Activated B cell treated with CpG ODN at 0.5 μM for 24 hours (primary cell): ENCODE measurements at regions not wholly inside any gene's neighbourhood (a gene's known extent, or its start where the extent isn't known, plus 50 kb on each side); places are given as distances from the start of the nearest gene placed in this dataset.

Experiments used
- ATAC-seq: fragments of 200-7000 bp; cut with Tn5 transposase; one replicate; pipeline ENCODE4 v1.10.0; 2021; ENCODE audit warnings: low read depth, mild to moderate bottlenecking, moderate library complexity
- CTCF ChIA-PET: fragments of 350-600 bp; sonication (Branson Sonifier 250); formaldehyde crosslinking; loops from one replicate; lab custom pipeline; 2021; ENCODE audit warnings: antibody characterized with exemption; lab: Charles Lee
- POLR2A ChIA-PET: fragments of 350-600 bp; sonication (Branson Sonifier 250); formaldehyde crosslinking; loops from one replicate; lab custom pipeline; 2021; ENCODE audit warnings: antibody characterized with exemption; lab: Charles Lee
- DNase-seq: peaks from one replicate; pipeline ENCODE4 v3.0.0; 2022
- H3K27ac Mint-ChIP-seq: one replicate; pipeline ENCODE4 v1.8.0; 2020; ENCODE audit warnings: mixed read lengths
- H3K27me3 Mint-ChIP-seq: one replicate; pipeline ENCODE4 v1.8.0; 2021; ENCODE audit warnings: mixed read lengths
- H3K36me3 Mint-ChIP-seq: one replicate; pipeline ENCODE4 v1.8.0; 2021; ENCODE audit warnings: low read depth, mixed read lengths
- H3K4me1 Mint-ChIP-seq: one replicate; pipeline ENCODE4 v1.8.0; 2021; ENCODE audit warnings: mixed read lengths
- H3K4me3 Mint-ChIP-seq: one replicate; pipeline ENCODE4 v1.8.0; 2020; ENCODE audit warnings: mild to moderate bottlenecking, mixed read lengths
- H3K9me3 Mint-ChIP-seq: one replicate; pipeline ENCODE4 v1.8.0; 2020; ENCODE audit warnings: mixed read lengths
- intact Hi-C: fragments of 100-400 bp; cut with micrococcal nuclease; formaldehyde crosslinking; loops from one replicate; pipeline ENCODE4 v1.15.1; 2024
- TF ChIP-seq, protein P1 (sequence below): fragments of 200-600 bp; IDR thresholded peaks from one replicate; pipeline ENCODE4 v1.8.0; 2022; ENCODE audit warnings: antibody characterized with exemption, mild to moderate bottlenecking

DNA sequence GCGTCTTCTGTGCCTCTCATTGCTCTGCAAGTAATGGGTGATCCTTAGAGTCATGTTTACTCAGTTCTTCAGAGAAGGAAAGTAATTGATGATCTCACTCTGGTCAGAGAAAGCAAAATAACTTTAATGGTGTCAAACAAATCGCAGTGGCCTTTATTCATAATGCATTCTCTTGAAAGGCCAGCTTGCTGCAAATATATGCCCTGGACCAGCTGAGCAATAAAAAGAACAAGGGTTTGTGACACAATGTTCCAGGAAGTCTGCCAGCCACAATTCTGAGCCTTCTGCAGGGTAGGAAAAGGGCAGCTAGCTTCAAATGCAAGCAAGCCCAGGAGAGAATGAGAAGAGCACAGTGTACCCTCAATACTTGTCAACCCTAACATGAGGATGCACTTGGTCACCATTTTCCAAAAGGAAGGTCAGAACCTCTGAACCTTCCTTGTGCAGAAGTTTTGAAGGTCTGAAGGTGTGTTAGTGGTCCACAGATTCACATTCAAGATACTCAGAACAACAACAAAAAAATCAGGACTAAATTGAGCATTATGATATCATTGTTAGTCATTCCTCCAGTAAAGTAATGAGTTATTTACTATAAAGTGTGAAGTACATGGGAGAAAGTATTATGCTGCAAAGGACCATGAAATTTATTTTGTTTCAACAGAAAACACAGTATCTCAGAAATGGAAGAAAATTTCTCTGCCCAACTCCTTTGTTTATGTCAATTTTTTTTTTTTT is 355.6 kb downstream of the PAX3 start:
- TF ChIP-seq, protein P1, sequence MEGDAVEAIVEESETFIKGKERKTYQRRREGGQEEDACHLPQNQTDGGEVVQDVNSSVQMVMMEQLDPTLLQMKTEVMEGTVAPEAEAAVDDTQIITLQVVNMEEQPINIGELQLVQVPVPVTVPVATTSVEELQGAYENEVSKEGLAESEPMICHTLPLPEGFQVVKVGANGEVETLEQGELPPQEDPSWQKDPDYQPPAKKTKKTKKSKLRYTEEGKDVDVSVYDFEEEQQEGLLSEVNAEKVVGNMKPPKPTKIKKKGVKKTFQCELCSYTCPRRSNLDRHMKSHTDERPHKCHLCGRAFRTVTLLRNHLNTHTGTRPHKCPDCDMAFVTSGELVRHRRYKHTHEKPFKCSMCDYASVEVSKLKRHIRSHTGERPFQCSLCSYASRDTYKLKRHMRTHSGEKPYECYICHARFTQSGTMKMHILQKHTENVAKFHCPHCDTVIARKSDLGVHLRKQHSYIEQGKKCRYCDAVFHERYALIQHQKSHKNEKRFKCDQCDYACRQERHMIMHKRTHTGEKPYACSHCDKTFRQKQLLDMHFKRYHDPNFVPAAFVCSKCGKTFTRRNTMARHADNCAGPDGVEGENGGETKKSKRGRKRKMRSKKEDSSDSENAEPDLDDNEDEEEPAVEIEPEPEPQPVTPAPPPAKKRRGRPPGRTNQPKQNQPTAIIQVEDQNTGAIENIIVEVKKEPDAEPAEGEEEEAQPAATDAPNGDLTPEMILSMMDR = no peak
- intact Hi-C loops = no loop called here
- no peak overlapping the region for H3K27ac Mint-ChIP-seq
- no peaks in the 10 kb centered on the region for H3K4me1 Mint-ChIP-seq
- ATAC-seq (no peak), DNase-seq (no peak)
- H3K36me3 Mint-ChIP-seq = no peaks in the 10 kb centered on the region
- H3K4me3 Mint-ChIP-seq = no peak overlapping the region
- no peaks in the 10 kb centered on the region for H3K27me3 Mint-ChIP-seq
- ChIA-PET CTCF (no interaction called here), POLR2A (no interaction called here)
- H3K9me3 Mint-ChIP-seq = peaks cover 2% of the 10 kb centered on the region

DNA sequence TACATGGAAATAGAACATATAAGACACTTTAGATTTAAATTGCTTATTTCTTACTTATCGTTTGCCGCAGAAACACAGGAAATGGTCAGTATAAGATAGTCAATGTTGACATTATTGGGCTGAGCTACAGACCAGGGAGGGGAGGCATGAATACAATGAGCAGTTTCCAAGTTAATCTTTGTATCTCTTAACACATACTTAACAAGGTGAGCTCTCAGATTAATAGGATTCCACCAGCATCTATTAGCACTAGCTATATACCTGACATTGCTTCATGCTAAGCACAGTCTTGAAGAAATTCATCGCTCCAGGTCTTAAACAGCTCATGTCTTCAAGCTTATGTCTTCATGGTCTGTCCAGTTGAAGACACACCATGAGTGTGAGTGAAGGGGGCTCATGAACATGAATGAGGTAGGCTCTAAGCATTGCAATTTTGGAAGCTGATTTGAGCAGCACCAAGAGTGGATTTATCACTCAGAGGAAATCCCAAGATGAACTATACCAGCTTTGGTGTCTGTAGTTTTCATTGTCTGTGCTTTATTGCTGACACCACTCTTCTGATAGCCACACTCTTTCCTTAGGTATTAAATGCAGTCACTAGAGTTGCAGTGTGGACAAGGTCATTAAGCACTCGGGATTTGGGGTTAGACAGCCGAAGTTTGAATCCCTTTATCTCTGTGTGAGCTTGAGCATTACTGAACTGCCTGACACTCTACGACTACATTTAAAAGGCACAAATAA is 359.3 kb upstream of the EPHA4 start:
- Mint-ChIP-seq H3K36me3 (no peaks in the 10 kb centered on the region), H3K27me3 (no peaks in the 10 kb centered on the region), H3K4me3 (no peak overlapping the region), H3K27ac (no peak overlapping the region), H3K9me3 (no peaks in the 10 kb centered on the region), H3K4me1 (no peaks in the 10 kb centered on the region)
- ChIA-PET CTCF (no interaction called here), POLR2A (no interaction called here)
- intact Hi-C loops = no loop called here
- DNase-seq = no peak
- ATAC-seq = no peak
- TF ChIP-seq, protein P1 = no peak

DNA sequence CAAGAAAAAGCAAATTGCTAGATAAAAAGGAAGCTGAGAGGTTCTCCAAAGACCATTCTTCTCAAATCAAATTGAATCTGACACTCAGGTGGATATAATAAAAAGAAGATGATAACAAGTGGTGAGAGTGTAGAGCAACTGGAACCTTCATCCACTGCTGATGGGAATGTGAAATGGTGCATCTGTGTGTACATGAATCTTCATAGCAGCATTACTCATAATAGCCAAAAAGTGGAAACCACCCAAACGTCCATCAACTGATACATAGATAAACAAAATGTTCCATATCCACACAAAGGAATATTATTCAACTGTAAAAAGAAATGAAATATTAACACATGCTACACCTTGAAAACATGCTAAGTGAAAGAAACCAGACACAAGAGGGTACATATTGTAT is 357.2 kb upstream of the EPHA4 start:
- no peak for ATAC-seq
- no peaks in the 10 kb centered on the region for H3K4me1 Mint-ChIP-seq
- intact Hi-C loops = no loop called here
- ChIA-PET CTCF (no interaction called here), POLR2A (no interaction called here)
- no peak overlapping the region for H3K27ac Mint-ChIP-seq
- H3K27me3 Mint-ChIP-seq = no peaks in the 10 kb centered on the region
- H3K9me3 Mint-ChIP-seq = no peaks in the 10 kb centered on the region
- H3K36me3 Mint-ChIP-seq = no peaks in the 10 kb centered on the region
- no peak overlapping the region for H3K4me3 Mint-ChIP-seq
- DNase-seq = no peak
- TF ChIP-seq, protein P1 = no peak

DNA sequence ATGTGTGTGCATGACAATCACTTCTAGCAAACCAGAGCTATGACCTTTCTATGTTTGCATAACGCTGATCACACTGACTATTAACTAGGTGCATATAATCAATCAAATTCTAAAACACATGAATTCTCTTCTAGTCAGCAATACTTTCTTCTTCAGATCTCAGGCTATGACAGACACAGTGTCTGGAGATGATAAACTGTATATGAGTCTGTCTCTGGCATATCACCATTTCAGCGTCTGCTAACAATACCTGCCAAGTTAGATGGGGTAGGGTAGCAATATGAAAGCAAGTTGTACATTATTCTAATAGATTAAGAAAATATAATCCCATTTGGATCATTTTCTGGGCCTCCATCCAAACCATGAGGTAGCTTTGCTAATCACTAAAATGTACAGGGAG is 354.2 kb upstream of the EPHA4 start:
- no peaks in the 10 kb centered on the region for H3K4me1 Mint-ChIP-seq
- POLR2A ChIA-PET = no interaction called here
- CTCF ChIA-PET = no interaction called here
- TF ChIP-seq, protein P1 = no peak
- H3K27ac Mint-ChIP-seq = no peak overlapping the region
- H3K4me3 Mint-ChIP-seq = no peak overlapping the region
- DNase-seq (no peak), ATAC-seq (no peak)
- no peaks in the 10 kb centered on the region for H3K9me3 Mint-ChIP-seq
- intact Hi-C loops = no loop called here
- H3K36me3 Mint-ChIP-seq = no peaks in the 10 kb centered on the region
- no peaks in the 10 kb centered on the region for H3K27me3 Mint-ChIP-seq

DNA sequence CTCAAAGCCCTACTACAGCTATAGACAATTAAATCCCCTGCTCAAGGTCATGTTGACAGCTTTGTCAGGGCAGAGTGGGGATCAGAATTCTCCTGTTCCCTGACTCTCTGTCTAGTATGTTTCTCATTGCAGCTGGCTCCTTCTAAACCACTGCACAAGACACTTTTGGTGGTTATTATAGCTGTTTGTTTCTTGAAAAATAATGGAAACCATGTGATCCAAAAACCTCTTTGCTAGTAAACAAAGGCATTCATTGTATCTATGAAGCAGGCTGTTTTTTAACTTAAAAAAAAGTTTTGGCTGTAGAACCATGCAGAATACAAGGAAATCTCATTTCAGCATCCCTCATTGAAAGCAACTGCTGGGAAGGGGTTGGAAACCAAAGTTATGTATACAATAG is 352.5 kb upstream of the EPHA4 start:
- intact Hi-C loops = no loop called here
- H3K9me3 Mint-ChIP-seq = no peaks in the 10 kb centered on the region
- no peak overlapping the region for H3K27ac Mint-ChIP-seq
- no peaks in the 10 kb centered on the region for H3K36me3 Mint-ChIP-seq
- ATAC-seq = no peak
- ChIA-PET CTCF (no interaction called here), POLR2A (no interaction called here)
- H3K4me1 Mint-ChIP-seq = no peaks in the 10 kb centered on the region
- no peak for DNase-seq
- H3K4me3 Mint-ChIP-seq = no peak overlapping the region
- no peaks in the 10 kb centered on the region for H3K27me3 Mint-ChIP-seq
- TF ChIP-seq, protein P1 = no peak
